ENCODE measurements at regions not wholly inside any gene's neighbourhood (a gene's known extent, or its start where the extent isn't known, plus 50 kb on each side); places are given as distances from the start of the nearest gene placed in this dataset.

GRCh38 chr15:87631093-87631492, 625.4 kb downstream of the NTRK3 start:
- no peak for DNase-seq
- Histone ChIP-seq H3K27me3 (ENCODE audit: control insufficient read depth, insufficient read depth, low read length) (no peaks in the 10 kb centered on the region), H3K36me3 (replicated peaks; ENCODE audit: control insufficient read depth, insufficient read depth, low read length) (no peaks in the 10 kb centered on the region), H3K4me3 (ENCODE audit: insufficient read depth, low read depth, low read length) (no peak overlapping the region)

GRCh38 chr15:87628311-87628710, 628.2 kb downstream of the NTRK3 start:
- Histone ChIP-seq H3K4me3 (ENCODE audit: insufficient read depth, low read depth, low read length) (no peak overlapping the region), H3K27me3 (ENCODE audit: control insufficient read depth, insufficient read depth, low read length) (no peaks in the 10 kb centered on the region), H3K36me3 (replicated peaks; ENCODE audit: control insufficient read depth, insufficient read depth, low read length) (no peaks in the 10 kb centered on the region)
- no peak for DNase-seq

- H3K4me3 ChIP-seq (ENCODE audit: insufficient read depth, low read depth, low read length), result no peak overlapping the region
- DNase-seq, result no peak
- no peaks in the 10 kb centered on the region for H3K27me3 ChIP-seq (ENCODE audit: control insufficient read depth, insufficient read depth, low read length)
- no peaks in the 10 kb centered on the region for H3K36me3 ChIP-seq (replicated peaks; ENCODE audit: control insufficient read depth, insufficient read depth, low read length)
These were observed 629.7 kb downstream of the NTRK3 start for GRCh38 chr15:87626860-87627259.

- no peaks in the 10 kb centered on the region for H3K36me3 ChIP-seq (replicated peaks; ENCODE audit: control insufficient read depth, insufficient read depth, low read length)
- H3K27me3 ChIP-seq (ENCODE audit: control insufficient read depth, insufficient read depth, low read length), result no peaks in the 10 kb centered on the region
- peak; percentile 2 for DNase-seq
- no peak overlapping the region for H3K4me3 ChIP-seq (ENCODE audit: insufficient read depth, low read depth, low read length)
These were observed 632.7 kb downstream of the NTRK3 start for GRCh38 chr15:87623832-87624231.

GRCh38 chr15:87620393-87620792, 636.1 kb downstream of the NTRK3 start:
- no peak for DNase-seq
- H3K4me3 ChIP-seq (ENCODE audit: insufficient read depth, low read depth, low read length), result no peak overlapping the region
- no peaks in the 10 kb centered on the region for H3K27me3 ChIP-seq (ENCODE audit: control insufficient read depth, insufficient read depth, low read length)
- no peaks in the 10 kb centered on the region for H3K36me3 ChIP-seq (replicated peaks; ENCODE audit: control insufficient read depth, insufficient read depth, low read length)

GRCh38 chr15:87619161-87619960, 637.2 kb downstream of the NTRK3 start:
- no peaks in the 10 kb centered on the region for H3K36me3 ChIP-seq (replicated peaks; ENCODE audit: control insufficient read depth, insufficient read depth, low read length)
- no peak overlapping the region for H3K4me3 ChIP-seq (ENCODE audit: insufficient read depth, low read depth, low read length)
- H3K27me3 ChIP-seq (ENCODE audit: control insufficient read depth, insufficient read depth, low read length), result no peaks in the 10 kb centered on the region
- no peak for DNase-seq

GRCh38 chr15:87618203-87618725, 638.3 kb downstream of the NTRK3 start:
- DNase-seq, result no peak
- no peak overlapping the region for H3K4me3 ChIP-seq (ENCODE audit: insufficient read depth, low read depth, low read length)
- no peaks in the 10 kb centered on the region for H3K36me3 ChIP-seq (replicated peaks; ENCODE audit: control insufficient read depth, insufficient read depth, low read length)
- H3K27me3 ChIP-seq (ENCODE audit: control insufficient read depth, insufficient read depth, low read length), result no peaks in the 10 kb centered on the region

GRCh38 chr15:87614704-87615103, 641.8 kb downstream of the NTRK3 start:
- Histone ChIP-seq H3K27me3 (ENCODE audit: control insufficient read depth, insufficient read depth, low read length) (no peaks in the 10 kb centered on the region), H3K4me3 (ENCODE audit: insufficient read depth, low read depth, low read length) (no peak overlapping the region), H3K36me3 (replicated peaks; ENCODE audit: control insufficient read depth, insufficient read depth, low read length) (no peaks in the 10 kb centered on the region)
- DNase-seq, result no peak

- DNase-seq, result no peak
- no peaks in the 10 kb centered on the region for H3K36me3 ChIP-seq (replicated peaks; ENCODE audit: control insufficient read depth, insufficient read depth, low read length)
- H3K4me3 ChIP-seq (ENCODE audit: insufficient read depth, low read depth, low read length), result no peak overlapping the region
These were observed 646.2 kb downstream of the NTRK3 start for GRCh38 chr15:87610366-87610765.

GRCh38 chr15:87609894-87610293, 646.6 kb downstream of the NTRK3 start:
- DNase-seq, result no peak

More at GRCh38 chr15:87610366-87610765, 646.2 kb downstream of the NTRK3 start:
- no peaks in the 10 kb centered on the region for H3K27me3 ChIP-seq (ENCODE audit: control insufficient read depth, insufficient read depth, low read length)

GRCh38 chr15:87609474-87609873, 647.1 kb downstream of the NTRK3 start:
- no peaks in the 10 kb centered on the region for H3K27me3 ChIP-seq (ENCODE audit: control insufficient read depth, insufficient read depth, low read length)
- H3K4me3 ChIP-seq (ENCODE audit: insufficient read depth, low read depth, low read length), result no peak overlapping the region
- DNase-seq, result no peak
- no peaks in the 10 kb centered on the region for H3K36me3 ChIP-seq (replicated peaks; ENCODE audit: control insufficient read depth, insufficient read depth, low read length)

More at GRCh38 chr15:87609894-87610293, 646.6 kb downstream of the NTRK3 start:
- no peaks in the 10 kb centered on the region for H3K27me3 ChIP-seq (ENCODE audit: control insufficient read depth, insufficient read depth, low read length)
- H3K36me3 ChIP-seq (replicated peaks; ENCODE audit: control insufficient read depth, insufficient read depth, low read length), result no peaks in the 10 kb centered on the region
- no peak overlapping the region for H3K4me3 ChIP-seq (ENCODE audit: insufficient read depth, low read depth, low read length)

GRCh38 chr15:87608238-87609028, 648.1 kb downstream of the NTRK3 start:
- no peaks in the 10 kb centered on the region for H3K27me3 ChIP-seq (ENCODE audit: control insufficient read depth, insufficient read depth, low read length)
- no peak for DNase-seq
- no peak overlapping the region for H3K4me3 ChIP-seq (ENCODE audit: insufficient read depth, low read depth, low read length)
- H3K36me3 ChIP-seq (replicated peaks; ENCODE audit: control insufficient read depth, insufficient read depth, low read length), result no peaks in the 10 kb centered on the region

- no peaks in the 10 kb centered on the region for H3K27me3 ChIP-seq (ENCODE audit: control insufficient read depth, insufficient read depth, low read length)
- H3K36me3 ChIP-seq (replicated peaks; ENCODE audit: control insufficient read depth, insufficient read depth, low read length), result no peaks in the 10 kb centered on the region
- DNase-seq, result no peak
- no peak overlapping the region for H3K4me3 ChIP-seq (ENCODE audit: insufficient read depth, low read depth, low read length)
These were observed 649.6 kb downstream of the NTRK3 start for GRCh38 chr15:87606971-87607370.

GRCh38 chr15:87604857-87605446, 651.6 kb downstream of the NTRK3 start:
- H3K4me3 ChIP-seq (ENCODE audit: insufficient read depth, low read depth, low read length), result no peak overlapping the region
- no peaks in the 10 kb centered on the region for H3K27me3 ChIP-seq (ENCODE audit: control insufficient read depth, insufficient read depth, low read length)
- DNase-seq, result peak; percentile 30
- no peaks in the 10 kb centered on the region for H3K36me3 ChIP-seq (replicated peaks; ENCODE audit: control insufficient read depth, insufficient read depth, low read length)

All from H7 (cell line).